ENCODE measurements at regions not wholly inside any gene's neighbourhood (a gene's known extent, or its start where the extent isn't known, plus 50 kb on each side); places are given as distances from the start of the nearest gene placed in this dataset.
"Not testable (repeated sequence)": the region's sequence is repeated elsewhere in the genome, so short reads cannot be mapped to it uniquely, and the experiment has no call there.

GRCh38 chr17:14460516-14461226, 159.8 kb downstream of the HS3ST3B1 start:
- no peak for DNase-seq

GRCh38 chr17:14459955-14460354, 159.1 kb downstream of the HS3ST3B1 start:
- no peak for DNase-seq

DNA sequence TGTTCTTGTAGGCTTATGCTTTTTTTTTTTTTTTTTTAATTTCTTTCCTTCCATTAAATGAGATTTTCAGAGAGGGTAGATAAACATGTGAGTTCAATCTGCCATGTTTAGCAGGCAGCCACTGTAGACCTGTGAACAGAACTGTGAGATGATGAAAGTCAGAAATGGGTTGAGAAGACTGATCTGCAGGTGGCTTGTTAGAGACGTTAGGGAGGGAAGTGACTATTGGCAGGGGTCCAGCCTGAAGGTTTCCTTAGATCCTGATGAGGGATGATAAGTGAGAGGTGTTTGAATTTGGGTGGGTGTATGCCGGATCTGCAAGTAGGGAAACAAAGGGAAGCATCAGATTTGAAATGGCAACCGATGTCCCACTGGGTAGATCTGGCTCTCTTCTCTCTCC, 157.8 kb downstream of the HS3ST3B1 start:
- no peak for DNase-seq

DNA sequence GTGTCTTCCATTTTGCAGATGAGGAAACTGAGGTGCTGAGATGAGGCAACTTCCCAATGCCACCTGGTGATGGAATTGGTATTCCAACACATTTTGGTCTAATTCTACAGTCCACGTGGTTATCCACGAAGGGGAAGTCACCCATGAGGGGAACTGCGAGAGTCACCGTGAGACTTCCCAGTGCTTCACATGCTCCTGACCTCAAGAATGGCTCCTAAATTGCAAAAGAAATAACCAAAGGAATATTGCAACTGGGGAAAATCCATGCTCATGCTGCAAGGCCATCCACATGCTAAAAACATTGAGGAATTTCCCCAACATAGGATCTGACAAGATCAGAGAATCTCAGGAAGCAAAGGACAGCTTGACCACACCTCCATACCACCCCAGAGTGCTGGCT, 153.9 kb downstream of the HS3ST3B1 start:
- no peak for DNase-seq

DNA sequence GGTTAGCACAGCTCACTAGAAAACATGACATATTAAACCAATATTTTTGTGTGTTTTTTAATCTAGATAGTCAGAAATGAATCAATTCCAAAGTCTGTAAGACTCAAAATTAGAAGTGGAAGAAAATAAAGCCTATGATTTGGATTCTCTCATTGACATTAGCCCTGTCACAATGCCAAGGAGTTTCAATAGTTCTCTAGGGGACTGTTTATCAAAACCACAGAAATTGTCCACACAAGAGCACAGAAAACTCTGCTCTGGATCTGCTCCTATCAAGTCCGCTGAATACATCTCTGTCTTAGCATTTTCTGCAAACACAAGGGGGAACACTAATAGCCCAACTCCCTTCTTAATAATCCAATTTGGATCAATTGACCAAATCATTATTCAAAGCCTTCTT, 152.0 kb downstream of the HS3ST3B1 start:
- DNase-seq: no peak

DNA sequence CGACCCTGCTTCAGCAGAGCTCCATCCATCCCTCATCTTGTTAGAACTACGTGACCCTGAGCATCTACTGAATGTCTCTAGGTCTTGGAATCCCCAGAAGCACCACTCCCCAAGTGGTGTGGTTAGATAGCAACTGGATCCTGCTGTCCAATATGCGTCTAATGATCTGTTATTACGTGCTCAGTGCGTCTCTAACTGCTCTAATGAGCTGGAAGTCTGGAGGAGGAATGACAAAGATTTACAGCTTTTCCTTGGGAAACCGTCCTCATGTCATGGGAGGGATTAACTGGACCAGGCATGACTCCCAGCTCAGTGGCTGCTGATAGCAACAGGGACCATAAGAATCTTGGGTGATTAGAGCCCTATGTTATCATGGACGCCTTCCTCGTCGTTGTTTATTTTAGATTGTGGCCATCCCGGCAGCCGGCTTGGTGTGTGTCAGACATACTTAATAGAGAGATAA, 150.9 kb downstream of the HS3ST3B1 start:
- no peak for DNase-seq

GRCh38 chr17:14448818-14449217, 147.9 kb downstream of the HS3ST3B1 start:
- no peak for DNase-seq

- DNase-seq: no peak
Observed at GRCh38 chr17:14446825-14447224, 145.9 kb downstream of the HS3ST3B1 start.

DNA sequence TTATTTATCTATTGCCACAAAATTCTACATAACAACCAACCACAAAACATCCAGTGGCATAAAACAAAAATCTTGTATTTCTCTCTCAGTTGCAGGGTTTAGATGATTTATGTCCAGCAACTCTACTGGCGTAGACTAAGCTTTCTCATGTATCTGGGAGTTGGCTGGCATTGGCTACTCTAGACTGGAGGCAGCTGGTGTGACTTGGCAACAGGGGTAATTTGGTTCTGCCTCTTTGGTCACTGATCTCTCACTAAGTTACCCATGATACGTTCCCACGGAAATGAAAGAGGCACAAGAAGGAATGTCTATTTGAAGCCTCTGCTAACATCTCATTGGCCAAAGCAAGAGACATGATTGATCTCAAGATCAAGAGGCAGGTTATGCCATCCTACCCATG, 144.0 kb downstream of the HS3ST3B1 start:
- no peak for DNase-seq

DNA sequence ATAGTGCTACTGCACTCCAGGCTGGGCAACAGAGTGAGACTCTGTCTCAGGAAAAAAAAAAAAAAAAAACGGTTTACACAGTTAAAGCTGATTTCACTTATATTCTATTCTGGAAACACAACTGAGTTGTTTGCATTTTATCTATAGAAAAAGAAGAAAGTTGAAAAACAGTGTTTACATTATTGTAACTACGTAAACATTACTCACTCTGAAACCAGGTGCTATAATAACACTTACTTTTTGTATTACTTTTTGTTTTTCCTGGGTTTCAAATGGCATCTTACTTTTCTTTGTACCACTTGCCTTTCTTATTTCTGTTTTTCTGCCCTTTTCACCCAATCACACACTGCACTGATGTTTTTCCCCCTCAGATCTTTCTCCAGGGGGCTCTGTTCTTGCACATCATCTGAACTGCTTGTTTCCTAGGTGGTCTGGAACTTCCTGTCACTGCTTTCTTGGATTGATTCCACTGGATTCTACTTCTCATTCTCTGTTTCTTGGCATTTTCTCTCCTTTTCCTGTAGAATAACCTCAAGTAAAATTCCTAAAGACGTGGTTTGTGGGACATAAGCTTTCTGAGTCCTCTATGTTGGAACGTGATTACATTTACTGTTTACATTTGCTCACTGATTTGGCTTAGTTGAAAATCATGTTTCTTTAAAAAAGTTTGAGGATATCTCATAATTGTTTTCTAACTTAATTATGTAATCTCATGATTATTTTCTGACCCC, 142.1 kb downstream of the HS3ST3B1 start:
- no peak for DNase-seq

DNA sequence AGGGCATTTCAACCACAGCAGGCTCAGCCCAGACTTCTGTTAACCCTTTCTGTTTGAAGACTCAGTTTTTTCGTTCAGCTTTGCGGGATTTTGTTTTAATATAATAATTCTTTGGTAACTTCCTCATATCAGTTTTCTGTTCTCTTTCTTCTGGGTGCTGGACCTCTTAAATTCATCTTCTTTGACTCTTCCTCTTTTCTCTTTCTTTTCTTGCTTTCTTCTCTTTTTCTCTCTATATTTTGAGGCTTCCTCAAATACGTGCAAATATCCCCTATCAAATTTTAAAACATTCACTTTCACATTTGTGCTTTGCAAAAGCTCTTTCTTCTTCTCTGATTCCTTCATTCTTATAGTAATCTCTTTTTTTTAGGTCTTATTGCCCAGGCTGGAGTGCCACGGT, 136.3 kb downstream of the HS3ST3B1 start:
- no peak for DNase-seq

DNA sequence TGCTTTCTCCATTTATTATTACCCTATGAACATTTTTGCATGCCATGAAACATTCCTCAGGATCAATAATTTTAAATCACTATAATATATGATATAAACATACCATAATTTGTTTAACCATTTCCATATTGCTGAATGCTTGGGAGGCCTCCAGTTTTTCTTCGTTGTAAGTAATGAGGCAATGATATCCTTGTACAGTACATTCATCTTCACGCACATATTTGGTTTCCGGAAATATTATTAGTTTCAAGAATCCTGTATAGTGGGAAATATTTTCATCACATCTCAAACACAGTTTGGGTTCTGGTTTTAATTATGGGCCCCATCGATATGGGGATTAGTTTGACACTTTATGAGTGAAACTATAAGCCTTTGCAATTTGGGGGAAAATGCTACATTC, 135.4 kb downstream of the HS3ST3B1 start:
- DNase-seq: no peak

- no peak for DNase-seq
Observed at GRCh38 chr17:14434506-14434905, 133.6 kb downstream of the HS3ST3B1 start.

GRCh38 chr17:14432079-14432478, 131.2 kb downstream of the HS3ST3B1 start:
- DNase-seq: no peak

GRCh38 chr17:14429084-14429483, 128.2 kb downstream of the HS3ST3B1 start:
- no peak for DNase-seq

DNA sequence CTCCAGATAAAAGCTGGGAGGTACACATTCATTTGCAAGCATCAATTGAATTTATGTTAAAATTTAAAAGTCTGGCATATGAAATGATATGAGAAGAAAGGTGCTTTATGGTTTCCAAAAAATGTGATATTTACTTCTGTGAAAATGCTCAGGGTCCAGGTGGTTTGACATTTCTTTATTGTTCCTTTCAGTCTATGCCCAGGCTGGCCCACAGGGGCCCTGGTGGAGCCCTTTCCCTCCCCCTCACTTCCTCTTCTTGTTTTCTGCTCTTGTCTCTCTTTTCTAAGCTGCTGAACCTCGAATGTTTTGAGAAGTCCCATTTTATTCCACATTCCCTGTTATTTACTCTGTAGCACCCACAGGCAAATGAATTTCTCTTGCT, 127.8 kb downstream of the HS3ST3B1 start:
- DNase-seq: peak in 1 of 4 experiments; percentile 9

GRCh38 chr17:14427900-14428647, 127.2 kb downstream of the HS3ST3B1 start:
- DNase-seq: peak in 2 of 4 experiments; percentile 26 to 29

GRCh38 chr17:14423156-14423555, 122.3 kb downstream of the HS3ST3B1 start:
- DNase-seq: not testable (repeated sequence)

DNA sequence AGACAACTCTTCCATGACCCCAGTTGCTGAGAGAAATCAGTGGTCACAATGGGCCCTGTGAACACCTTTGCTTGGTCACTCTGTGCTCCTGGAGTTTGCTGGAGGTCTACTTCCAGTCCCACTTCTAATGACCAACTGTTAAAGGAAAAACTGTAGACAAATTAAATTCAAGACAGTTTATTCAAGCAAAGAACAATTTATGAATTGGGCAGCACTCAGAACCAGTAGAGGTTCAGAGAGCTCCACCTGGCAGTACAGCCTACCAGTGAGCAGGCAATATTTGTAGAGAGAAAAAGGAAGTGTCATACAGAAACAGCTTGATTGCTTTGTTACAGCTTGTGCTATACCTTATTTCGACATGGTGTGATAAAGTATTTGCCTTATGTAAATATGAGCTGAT, 116.5 kb downstream of the HS3ST3B1 start:
- no peak for DNase-seq

DNA sequence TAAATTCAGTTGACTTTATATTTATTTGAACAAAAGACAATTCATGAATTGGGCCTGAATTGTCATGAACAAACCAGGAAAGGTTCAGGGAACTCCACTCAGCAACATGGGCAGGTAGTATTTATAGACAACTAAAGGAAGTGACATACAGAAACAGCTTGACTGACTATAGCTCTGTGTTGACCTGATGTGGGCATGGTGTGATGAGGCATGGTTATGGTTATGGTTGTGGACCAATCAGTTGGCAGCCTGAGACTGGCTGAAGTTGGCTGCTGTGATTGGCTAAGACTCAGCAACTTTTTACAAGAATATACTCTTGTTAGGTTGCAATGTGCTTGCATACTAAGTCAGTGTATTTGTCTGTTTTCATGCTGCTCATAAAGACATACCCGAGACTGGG, 108.4 kb downstream of the HS3ST3B1 start:
- no peak for DNase-seq

- DNase-seq: no peak
Observed at GRCh38 chr17:14407541-14407940, 106.7 kb downstream of the HS3ST3B1 start.

GRCh38 chr17:14405189-14405588, 104.3 kb downstream of the HS3ST3B1 start:
- no peak for DNase-seq
